Adrenal gland (tissue), 9 donors: ENCODE measurements at regions not wholly inside any gene's neighbourhood (a gene's known extent, or its start where the extent isn't known, plus 50 kb on each side); places are given as distances from the start of the nearest gene placed in this dataset.
"Not testable (repeated sequence)": the region's sequence is repeated elsewhere in the genome, so short reads cannot be mapped to it uniquely, and the experiment has no call there.

ENCODE experiments used
- DNase-seq, 7 donors: peaks; one replicate each; pipeline ENCODE4 v3.0.0-alpha.2; 2019 to 2020
- H3K27ac ChIP-seq, 5 donors: fragments of 200-600 bp; sonication (generic) in 4 of 5; 1 replicate in 3 of 5; 2 replicates in 2 of 5; pipeline versions ENCODE4 v1.5.1 to v1.8.0; 2016 to 2020; ENCODE audit warnings: mild to moderate bottlenecking in 1 of 5
- H3K27me3 ChIP-seq: fragments of 200-600 bp; 2 replicates; pipeline ENCODE4 v1.8.0; 2021
- H3K36me3 ChIP-seq, 2 donors: fragments of 200-600 bp; replicated peaks in 1 of 2; 1 replicate in 1 of 2; 2 replicates in 1 of 2; pipeline versions ENCODE4 v1.5.1 to v1.8.0; 2018 to 2022
- H3K4me1 ChIP-seq, 2 donors: fragments of 200-600 bp; replicated peaks in 1 of 2; 1 replicate in 1 of 2; 2 replicates in 1 of 2; pipeline versions ENCODE4 v1.5.1 to v1.8.0; 2018 to 2021
- H3K4me3 ChIP-seq, 4 donors: fragments of 200-600 bp; sonication (generic) in 3 of 4; one replicate each; pipeline ENCODE4 v1.5.1; 2016 to 2018
- H3K9me3 ChIP-seq, 3 donors: fragments of 200-600 bp; sonication (generic) in 1 of 3; replicated peaks in 1 of 3; 1 replicate in 2 of 3; 2 replicates in 1 of 3; pipeline versions ENCODE4 v1.5.1 to v1.8.0; 2016 to 2021
- POLR2A ChIP-seq, 2 donors: fragments of 450-650 bp; IDR thresholded peaks; one replicate each; pipeline ENCODE4 v1.6.1; 2017; ENCODE audit warnings: antibody characterized with exemption in 2 of 2, mild to moderate bottlenecking in 2 of 2, moderate library complexity in 1 of 2
- WGBS, 4 donors: extraction: QIAGEN DNeasy Blood & Tissue Kit in 2 of 4; methylation state at CpG; one replicate each; pipeline versions ENCODE4 v1.1.5 to v1.1.7; 2013 to 2017; 5-methylcytosine and 5-hydroxymethylcytosine counted together
- intact Hi-C, 2 donors: fragments of 100-400 bp; cut with DNase I; formaldehyde crosslinking; loops; one replicate each; pipeline versions ENCODE4 v1.14.1 to v1.15.0; 2022 to 2023
- TF ChIP-seq, protein P1 (sequence below), 6 experiments: fragments of 450-650 bp in 4 of 6; fragments of 200-600 bp in 2 of 6; sonication (generic) in 1 of 6; IDR thresholded peaks; 1 replicate in 5 of 6; 2 replicates in 1 of 6; pipeline versions ENCODE4 v1.5.1 to v1.8.0; 2016 to 2021; ENCODE audit warnings: antibody characterized with exemption in 6 of 6, mild to moderate bottlenecking in 2 of 6, moderate library complexity in 1 of 6
- donor health status: healthy with polysubstance abuse.
- donor health status: Bipolar disorder and iron deficiency.
- donor health status: DM: yes; HTN: yes; CAD: no.
- donor health status: DM: no; HTN: no; CAD: no.
- donor health status: DM: no; HTN: no; CAD: no.

DNA sequence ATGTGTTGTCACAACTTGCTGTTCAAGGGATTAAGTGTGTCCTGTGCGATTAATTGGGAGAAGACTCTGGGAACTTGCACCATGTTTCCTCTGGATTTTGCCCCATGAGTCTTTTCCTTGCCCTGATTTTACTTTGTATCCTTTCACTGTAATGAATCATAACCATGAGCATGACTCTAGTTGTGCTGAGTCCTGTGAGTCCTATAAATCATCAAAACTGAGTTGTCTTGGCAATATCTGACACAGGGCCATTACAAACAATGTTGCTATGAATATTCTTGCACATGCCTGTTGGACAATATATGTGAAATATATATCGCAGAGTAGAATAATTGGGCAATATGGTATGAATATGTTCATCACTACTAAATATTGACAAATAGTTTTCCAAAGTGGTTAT lies 56.5 kb upstream of the COL5A2 start:
- TF ChIP-seq POLR2A (IDR thresholded peaks at IDR 0.05) = no peak
- TF ChIP-seq, protein P1, sequence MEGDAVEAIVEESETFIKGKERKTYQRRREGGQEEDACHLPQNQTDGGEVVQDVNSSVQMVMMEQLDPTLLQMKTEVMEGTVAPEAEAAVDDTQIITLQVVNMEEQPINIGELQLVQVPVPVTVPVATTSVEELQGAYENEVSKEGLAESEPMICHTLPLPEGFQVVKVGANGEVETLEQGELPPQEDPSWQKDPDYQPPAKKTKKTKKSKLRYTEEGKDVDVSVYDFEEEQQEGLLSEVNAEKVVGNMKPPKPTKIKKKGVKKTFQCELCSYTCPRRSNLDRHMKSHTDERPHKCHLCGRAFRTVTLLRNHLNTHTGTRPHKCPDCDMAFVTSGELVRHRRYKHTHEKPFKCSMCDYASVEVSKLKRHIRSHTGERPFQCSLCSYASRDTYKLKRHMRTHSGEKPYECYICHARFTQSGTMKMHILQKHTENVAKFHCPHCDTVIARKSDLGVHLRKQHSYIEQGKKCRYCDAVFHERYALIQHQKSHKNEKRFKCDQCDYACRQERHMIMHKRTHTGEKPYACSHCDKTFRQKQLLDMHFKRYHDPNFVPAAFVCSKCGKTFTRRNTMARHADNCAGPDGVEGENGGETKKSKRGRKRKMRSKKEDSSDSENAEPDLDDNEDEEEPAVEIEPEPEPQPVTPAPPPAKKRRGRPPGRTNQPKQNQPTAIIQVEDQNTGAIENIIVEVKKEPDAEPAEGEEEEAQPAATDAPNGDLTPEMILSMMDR (IDR thresholded peaks at IDR 0.05) = no peak
- H3K27me3 ChIP-seq = no peaks in the 10 kb centered on the region
- H3K27ac ChIP-seq = no peak overlapping the region
- WGBS, 4 donors = 87 to 94% (median 90%) methylated on average over 2 of the region's 2 CpGs
- no peaks in the 10 kb centered on the region for H3K4me1 ChIP-seq
- intact Hi-C loops = no loop called here
- no peaks in the 10 kb centered on the region for H3K36me3 ChIP-seq
- H3K9me3 ChIP-seq = no peaks in the 10 kb centered on the region
- DNase-seq = no peak
- H3K4me3 ChIP-seq = no peak overlapping the region

DNA sequence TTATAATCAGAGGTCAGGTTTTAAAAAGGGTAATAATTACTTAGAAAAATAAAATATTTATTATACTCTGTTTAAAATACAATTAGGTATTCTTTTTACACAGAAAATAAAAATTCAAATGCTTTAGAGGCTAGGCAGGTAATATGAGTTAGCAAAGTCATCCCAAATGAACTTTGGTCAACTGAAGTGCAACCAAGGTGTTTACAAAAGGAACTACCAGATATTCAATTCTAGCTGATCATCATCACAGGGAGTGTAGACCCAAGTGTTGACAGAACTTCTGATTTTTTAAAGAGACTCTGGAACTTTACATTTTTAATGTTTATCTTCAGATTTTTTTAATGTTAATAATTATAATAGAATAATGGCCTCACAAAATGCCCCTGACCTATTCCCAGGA lies 59.3 kb upstream of the COL5A2 start:
- DNase-seq = no peak
- no peak overlapping the region for H3K27ac ChIP-seq
- H3K4me1 ChIP-seq = no peaks in the 10 kb centered on the region
- H3K9me3 ChIP-seq = no peaks in the 10 kb centered on the region
- H3K4me3 ChIP-seq = no peak overlapping the region
- no peaks in the 10 kb centered on the region for H3K27me3 ChIP-seq
- TF ChIP-seq, protein P1 (IDR thresholded peaks at IDR 0.05) = no peak
- H3K36me3 ChIP-seq = no peaks in the 10 kb centered on the region
- intact Hi-C loops = no loop called here

DNA sequence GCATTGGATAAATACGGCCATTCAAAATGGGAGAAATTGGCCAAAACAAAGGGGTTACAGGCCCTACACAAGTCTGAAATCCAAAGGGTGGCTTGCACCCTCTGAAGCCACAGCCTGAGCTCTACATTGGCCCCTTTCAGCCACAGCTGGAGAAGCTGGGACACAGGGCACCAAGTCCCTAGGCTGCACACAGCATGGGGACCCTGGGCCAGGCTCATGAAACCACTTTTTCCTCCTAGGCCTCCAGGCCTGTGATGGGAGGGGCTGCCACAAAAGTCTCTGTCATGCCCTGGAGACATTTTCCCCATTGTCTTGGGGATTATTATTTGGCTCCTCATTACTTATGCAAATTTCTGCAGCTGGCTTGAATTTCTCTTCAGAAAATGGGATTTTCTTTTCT lies 64.3 kb upstream of the COL5A2 start:
- H3K27ac ChIP-seq, H3K27me3 ChIP-seq, H3K9me3 ChIP-seq, H3K36me3 ChIP-seq, DNase-seq, H3K4me1 ChIP-seq, intact Hi-C loops, H3K4me3 ChIP-seq: not testable (repeated sequence)
- 83 to 92% (median 91%) methylated on average over 1 of the region's 1 CpG for WGBS, 4 donors

DNA sequence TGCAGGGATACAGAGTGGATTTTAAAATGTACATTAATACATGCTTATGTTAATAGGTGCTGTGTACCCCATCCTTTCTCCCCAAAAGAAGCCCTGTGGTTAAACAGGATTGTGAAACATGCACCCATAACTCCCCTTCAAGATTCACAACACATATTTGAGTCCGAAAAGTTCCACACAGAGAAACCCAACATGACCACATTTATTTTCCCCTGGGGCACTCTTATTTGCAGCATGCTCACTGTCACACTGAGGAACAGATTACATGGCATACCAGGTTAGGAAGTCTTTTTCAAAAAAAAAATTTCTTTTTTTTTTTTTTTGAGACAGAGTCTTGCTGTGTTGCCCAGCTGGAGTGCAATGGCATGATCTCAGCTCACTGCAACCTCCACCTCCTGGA lies 67.7 kb upstream of the COL5A2 start:
- Histone ChIP-seq H3K9me3 (no peaks in the 10 kb centered on the region), H3K27me3 (no peaks in the 10 kb centered on the region), H3K4me3 (no peak overlapping the region), H3K36me3 (no peaks in the 10 kb centered on the region), H3K4me1 (no peaks in the 10 kb centered on the region), H3K27ac (no peak overlapping the region)
- no peak for DNase-seq
- TF ChIP-seq, protein P1 (IDR thresholded peaks at IDR 0.05) = no peak
- TF ChIP-seq POLR2A (IDR thresholded peaks at IDR 0.05) = no peak
- intact Hi-C loops = no loop called here
- WGBS, 4 donors = 81 to 100% (median 91%) methylated on average over 1 of the region's 1 CpG

DNA sequence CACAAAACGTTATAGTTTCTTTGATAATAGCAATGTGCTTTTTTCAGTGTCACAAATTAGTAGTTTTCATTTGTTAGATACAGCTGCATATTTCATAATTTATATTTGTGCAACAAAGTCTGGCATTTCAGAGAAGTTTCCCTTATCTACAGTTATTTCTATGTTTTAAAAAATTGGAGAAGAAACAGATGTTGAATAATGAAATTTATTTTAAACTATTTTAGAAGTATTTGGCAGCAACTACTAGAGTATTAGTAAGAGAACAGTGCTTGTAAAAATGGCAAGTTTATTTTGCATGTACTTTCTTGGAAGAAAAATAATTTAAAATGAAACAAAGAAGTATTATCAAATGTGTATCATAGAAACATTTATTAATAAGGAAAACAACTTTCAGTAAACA lies 68.6 kb upstream of the COL5A2 start:
- Histone ChIP-seq H3K36me3 (no peaks in the 10 kb centered on the region), H3K9me3 (no peaks in the 10 kb centered on the region), H3K4me3 (no peak overlapping the region), H3K27ac (no peak overlapping the region), H3K4me1 (no peaks in the 10 kb centered on the region), H3K27me3 (no peaks in the 10 kb centered on the region)
- TF ChIP-seq, protein P1 (IDR thresholded peaks at IDR 0.05) = no peak
- no peak for TF ChIP-seq POLR2A (IDR thresholded peaks at IDR 0.05)
- WGBS, 4 donors = 18 to 40% (median 30%) methylated on average over 1 of the region's 1 CpG
- no peak for DNase-seq
- intact Hi-C loops = no loop called here
